GM12873 (cell line): ENCODE measurements at regions not wholly inside any gene's neighbourhood (a gene's known extent, or its start where the extent isn't known, plus 50 kb on each side); places are given as distances from the start of the nearest gene placed in this dataset.

Experiments used
- TF ChIP-seq, protein P1 (sequence below): IDR thresholded peaks from 2 replicates; pipeline ENCODE4 v1.5.1; 2012; ENCODE audit warnings: low read depth, mild to moderate bottlenecking, moderate library complexity, low read length, control low read depth; ENCODE audit not compliant: insufficient read depth; ENCODE audit errors: missing control alignments

DNA sequence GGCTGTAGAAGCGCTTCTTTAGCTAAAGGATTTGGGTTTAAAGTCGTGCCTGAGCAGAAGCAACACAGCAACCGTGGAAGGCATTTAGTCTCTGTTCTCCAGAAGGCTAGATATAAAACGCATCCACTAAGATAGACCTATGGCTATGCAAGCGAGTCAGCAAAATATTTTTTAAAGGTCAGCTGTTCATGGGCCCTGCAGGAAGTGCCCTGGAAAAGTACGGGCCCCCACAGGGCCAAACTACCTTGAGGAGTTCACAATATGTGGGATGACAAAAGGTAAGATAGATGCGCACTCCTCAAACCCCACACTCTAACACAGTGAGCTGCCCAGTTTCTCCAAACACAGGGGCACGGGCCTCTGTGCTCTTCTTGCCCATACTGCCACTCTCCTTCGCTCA lies 261.6 kb downstream of the VPS13C start:
- TF ChIP-seq, protein P1, sequence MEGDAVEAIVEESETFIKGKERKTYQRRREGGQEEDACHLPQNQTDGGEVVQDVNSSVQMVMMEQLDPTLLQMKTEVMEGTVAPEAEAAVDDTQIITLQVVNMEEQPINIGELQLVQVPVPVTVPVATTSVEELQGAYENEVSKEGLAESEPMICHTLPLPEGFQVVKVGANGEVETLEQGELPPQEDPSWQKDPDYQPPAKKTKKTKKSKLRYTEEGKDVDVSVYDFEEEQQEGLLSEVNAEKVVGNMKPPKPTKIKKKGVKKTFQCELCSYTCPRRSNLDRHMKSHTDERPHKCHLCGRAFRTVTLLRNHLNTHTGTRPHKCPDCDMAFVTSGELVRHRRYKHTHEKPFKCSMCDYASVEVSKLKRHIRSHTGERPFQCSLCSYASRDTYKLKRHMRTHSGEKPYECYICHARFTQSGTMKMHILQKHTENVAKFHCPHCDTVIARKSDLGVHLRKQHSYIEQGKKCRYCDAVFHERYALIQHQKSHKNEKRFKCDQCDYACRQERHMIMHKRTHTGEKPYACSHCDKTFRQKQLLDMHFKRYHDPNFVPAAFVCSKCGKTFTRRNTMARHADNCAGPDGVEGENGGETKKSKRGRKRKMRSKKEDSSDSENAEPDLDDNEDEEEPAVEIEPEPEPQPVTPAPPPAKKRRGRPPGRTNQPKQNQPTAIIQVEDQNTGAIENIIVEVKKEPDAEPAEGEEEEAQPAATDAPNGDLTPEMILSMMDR = no peak

DNA sequence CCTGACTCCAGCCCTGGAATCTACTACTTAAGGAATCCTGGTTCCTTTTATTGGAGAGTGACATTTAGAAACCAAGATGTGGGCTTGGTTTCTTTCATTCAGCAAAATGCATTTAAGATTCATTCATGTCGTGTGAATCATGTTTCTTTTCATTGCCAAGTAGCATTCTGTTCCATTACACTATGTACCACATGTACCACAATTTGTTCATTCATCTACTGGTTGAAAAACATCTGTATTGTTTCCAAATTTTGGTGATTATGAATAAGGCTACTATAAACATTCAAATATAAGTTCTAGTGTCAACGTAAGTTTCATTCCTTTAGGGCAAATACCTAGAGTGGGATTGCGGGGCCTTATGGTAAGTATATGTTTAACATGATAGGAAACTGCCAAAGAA lies 264.2 kb downstream of the VPS13C start:
- TF ChIP-seq, protein P1 = no peak

- TF ChIP-seq, protein P1 = no peak
These were observed 265.4 kb downstream of the VPS13C start for GRCh38 chr15:61794881-61795280.

DNA sequence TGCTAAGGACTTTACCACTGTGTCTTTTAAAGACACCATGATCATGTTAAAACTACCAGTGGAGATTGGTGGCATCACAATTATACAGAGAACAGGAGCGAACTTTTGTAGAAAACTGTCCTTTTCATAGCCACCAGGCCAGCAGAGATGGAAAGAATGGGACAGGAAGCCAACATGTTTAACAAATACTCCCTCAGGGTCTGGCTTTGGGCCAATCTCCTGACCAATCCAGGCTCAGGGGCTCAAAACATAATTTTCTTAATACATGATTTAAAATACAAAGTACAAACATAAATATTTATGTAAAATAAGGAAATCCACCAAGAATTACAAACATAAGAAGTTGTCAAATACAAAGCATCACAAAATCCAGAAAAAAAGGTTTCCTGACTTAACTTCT lies 266.0 kb downstream of the VPS13C start:
- TF ChIP-seq, protein P1 = no peak

- TF ChIP-seq, protein P1 = no peak
These were observed 275.5 kb downstream of the VPS13C start for GRCh38 chr15:61784734-61785133.

GRCh38 chr15:61780278-61780980 lies 279.8 kb downstream of the VPS13C start:
- TF ChIP-seq, protein P1 = no peak

DNA sequence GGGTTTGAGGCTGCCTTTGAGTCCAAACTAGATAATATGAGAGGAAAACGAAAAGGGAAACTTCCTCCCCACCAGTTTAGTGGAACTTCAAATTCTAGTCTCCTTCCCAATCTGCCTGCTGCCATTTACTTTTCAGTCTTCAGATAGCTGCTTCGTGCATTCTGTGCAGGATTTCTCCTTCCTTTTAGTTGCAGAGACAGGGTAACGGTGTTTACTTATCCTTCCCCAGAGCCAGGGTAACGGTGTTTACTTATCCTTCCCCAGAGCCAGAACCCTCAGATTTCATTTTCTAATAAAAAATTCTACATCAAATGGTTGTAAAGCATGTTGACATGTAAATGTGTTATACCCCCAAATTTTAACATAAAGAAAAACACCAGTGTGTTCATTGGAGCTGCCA lies 282.6 kb downstream of the VPS13C start:
- TF ChIP-seq, protein P1 = no peak

GRCh38 chr15:61769557-61769956 lies 290.7 kb downstream of the VPS13C start:
- TF ChIP-seq, protein P1 = no peak
